Neural cell (in vitro differentiated cells): ENCODE measurements at regions not wholly inside any gene's neighbourhood (a gene's known extent, or its start where the extent isn't known, plus 50 kb on each side); places are given as distances from the start of the nearest gene placed in this dataset.

Source experiments
- H2AFZ ChIP-seq: fragments of 200-600, 300-800 bp; sonication (generic), shearing (Covaris generic); 2 replicates; pipeline ENCODE4 v1.6.0; 2014; ENCODE audit warnings: low read depth, mild to moderate bottlenecking, antibody characterized with exemption, low read length, moderate library complexity
- H3F3A ChIP-seq: fragments of 200-600 bp; shearing (Covaris generic); 2 replicates; pipeline ENCODE4 v1.6.1; 2016; ENCODE audit warnings: mild to moderate bottlenecking, moderate library complexity, mixed read lengths, antibody characterized with exemption, low read length; ENCODE audit not compliant: insufficient read depth, poor library complexity, severe bottlenecking
- H3K27ac ChIP-seq: fragments of 200-600, 300-800 bp; sonication (generic), shearing (Covaris generic); 2 replicates; pipeline ENCODE4 v1.5.1; 2014; ENCODE audit warnings: mild to moderate bottlenecking, low read length, moderate library complexity
- H3K27me3 ChIP-seq: fragments of 300-800, 200-600 bp; sonication (generic), shearing (Covaris generic); 2 replicates; pipeline ENCODE4 v1.6.0; 2014; ENCODE audit warnings: mild to moderate bottlenecking, low read depth, low read length, moderate library complexity; ENCODE audit not compliant: insufficient read depth
- H3K36me3 ChIP-seq: fragments of 300-800, 200-600 bp; sonication (generic), shearing (Covaris generic); 2 replicates; pipeline ENCODE4 v1.5.1; 2014; ENCODE audit warnings: mild to moderate bottlenecking, antibody characterized with exemption, low read length, moderate library complexity; ENCODE audit not compliant: insufficient read depth
- H3K4me2 ChIP-seq: fragments of 300-800, 200-600 bp; sonication (generic), shearing (Covaris generic); 2 replicates; pipeline ENCODE4 v1.6.0; 2014; ENCODE audit warnings: mild to moderate bottlenecking, low read length
- H3K4me3 ChIP-seq: fragments of 300-800, 200-600 bp; sonication (generic), shearing (Covaris generic); 2 replicates; pipeline ENCODE4 v1.5.1; 2014; ENCODE audit warnings: mild to moderate bottlenecking, low read length, moderate library complexity
- H3K79me2 ChIP-seq: fragments of 200-600 bp; shearing (Covaris generic); replicated peaks from 2 replicates; pipeline ENCODE4 v1.6.0; 2014; ENCODE audit warnings: mild to moderate bottlenecking, low read length, moderate library complexity; ENCODE audit not compliant: insufficient read depth
- H3K9ac ChIP-seq: fragments of 300-800, 200-600 bp; sonication (generic), shearing (Covaris generic); 2 replicates; pipeline ENCODE4 v1.6.1; 2016; ENCODE audit warnings: mild to moderate bottlenecking, low read length, mixed read lengths
- H3K9me2 ChIP-seq: fragments of 200-600 bp; shearing (Covaris generic); 2 replicates; pipeline ENCODE4 v1.6.1; 2016; ENCODE audit warnings: mild to moderate bottlenecking, low read length, mixed read lengths; ENCODE audit not compliant: insufficient read depth
- H3K9me3 ChIP-seq: fragments of 200-600, 300-800 bp; sonication (generic), shearing (Covaris generic); 2 replicates; pipeline ENCODE4 v1.6.1; 2016; ENCODE audit warnings: mild to moderate bottlenecking, mixed run types, low read length, moderate library complexity, mixed read lengths
- H4K20me1 ChIP-seq: fragments of 200-600 bp; shearing (Covaris generic); 2 replicates; pipeline ENCODE4 v1.6.1; 2016; ENCODE audit warnings: mild to moderate bottlenecking, mixed run types; ENCODE audit not compliant: insufficient read depth
- EP300 ChIP-seq: fragments of 450-650 bp; conservative IDR thresholded peaks from 2 replicates; pipeline ENCODE4 v1.6.1; 2014; ENCODE audit warnings: antibody characterized with exemption, mild to moderate bottlenecking, moderate library complexity; ENCODE audit not compliant: poor library complexity, severe bottlenecking
- EZH2 ChIP-seq: fragments of 200-600, 300-800 bp; shearing (Covaris generic), sonication (generic); IDR thresholded peaks from 2 replicates; pipeline ENCODE4 v1.6.1; 2014; ENCODE audit warnings: antibody characterized with exemption, low read length, borderline replicate concordance, mild to moderate bottlenecking; ENCODE audit not compliant: insufficient read depth, poor library complexity, severe bottlenecking
- MXI1 ChIP-seq: fragments of 450-650 bp; conservative IDR thresholded peaks from 2 replicates; pipeline ENCODE4 v1.6.1; 2014; ENCODE audit warnings: antibody characterized with exemption, mild to moderate bottlenecking; ENCODE audit not compliant: poor library complexity, severe bottlenecking
- POLR2AphosphoS5 ChIP-seq: IDR thresholded peaks from 2 replicates; pipeline ENCODE4 v1.6.1; 2012
- RAD21 ChIP-seq: fragments of 450-650 bp; conservative IDR thresholded peaks from 2 replicates; pipeline ENCODE4 v1.6.1; 2014; ENCODE audit warnings: antibody characterized with exemption, mild to moderate bottlenecking, moderate library complexity
- SMC3 ChIP-seq: fragments of 450-650 bp; conservative IDR thresholded peaks from 2 replicates; pipeline ENCODE4 v1.6.1; 2014; ENCODE audit warnings: antibody characterized with exemption, mild to moderate bottlenecking, moderate library complexity; ENCODE audit not compliant: poor library complexity
- TAF1 ChIP-seq: IDR thresholded peaks from 2 replicates; pipeline ENCODE4 v1.6.1; 2012; ENCODE audit warnings: low read depth
- small RNA-seq, 3 experiments: library from RNA; depleted of rRNA; stranded (forward); fragments of <200 nt; gene quantifications; one replicate each; pipeline ENCODE3, GENCODE V24; 2012
- TF ChIP-seq, protein P1 (sequence below): fragments of 450-650 bp; IDR thresholded peaks from 2 replicates; pipeline ENCODE4 v1.5.1; 2014; ENCODE audit warnings: antibody characterized with exemption, mild to moderate bottlenecking, moderate library complexity; ENCODE audit not compliant: poor library complexity, severe bottlenecking
- TF ChIP-seq, protein P2 (sequence below): IDR thresholded peaks from 2 replicates; pipeline ENCODE4 v1.6.1; 2012; ENCODE audit warnings: borderline replicate concordance

DNA sequence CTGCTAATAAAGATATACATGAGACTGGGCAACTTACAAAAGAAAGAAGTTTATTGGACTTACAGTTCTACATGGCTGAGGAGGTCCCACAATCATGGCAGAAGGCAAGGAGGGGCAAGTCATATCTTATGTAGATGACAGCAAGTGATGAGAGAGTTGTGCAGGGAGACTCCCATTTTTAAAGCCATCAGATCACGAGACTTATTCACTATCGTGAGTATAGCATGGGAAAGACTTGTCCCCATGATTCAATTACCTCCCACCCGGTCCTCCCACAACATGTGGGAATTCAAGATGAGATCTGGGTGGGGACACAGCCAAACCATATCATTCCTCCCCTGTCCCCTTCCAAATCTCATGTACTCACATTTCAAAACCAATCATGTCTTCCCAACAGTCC is 50.9 kb upstream of the GRID2 start:
- Histone ChIP-seq H3K4me3 (no peak overlapping the region), H3K36me3 (no peaks in the 10 kb centered on the region), H3K9me3 (peaks cover 11% of the 10 kb centered on the region), H3K27me3 (no peaks in the 10 kb centered on the region), H3K9me2 (no peaks in the 10 kb centered on the region), H2AFZ (no peak overlapping the region), H3F3A (no peaks in the 10 kb centered on the region), H3K27ac (no peak overlapping the region), H4K20me1 (no peaks in the 10 kb centered on the region), H3K9ac (no peak overlapping the region), H3K79me2 (no peaks in the 10 kb centered on the region), H3K4me2 (no peak overlapping the region)
- TF ChIP-seq SMC3 (no peak), MXI1 (no peak), TAF1 (no peak), EP300 (no peak), POLR2AphosphoS5 (no peak), EZH2 (no peak)
- TF ChIP-seq, protein P1, sequence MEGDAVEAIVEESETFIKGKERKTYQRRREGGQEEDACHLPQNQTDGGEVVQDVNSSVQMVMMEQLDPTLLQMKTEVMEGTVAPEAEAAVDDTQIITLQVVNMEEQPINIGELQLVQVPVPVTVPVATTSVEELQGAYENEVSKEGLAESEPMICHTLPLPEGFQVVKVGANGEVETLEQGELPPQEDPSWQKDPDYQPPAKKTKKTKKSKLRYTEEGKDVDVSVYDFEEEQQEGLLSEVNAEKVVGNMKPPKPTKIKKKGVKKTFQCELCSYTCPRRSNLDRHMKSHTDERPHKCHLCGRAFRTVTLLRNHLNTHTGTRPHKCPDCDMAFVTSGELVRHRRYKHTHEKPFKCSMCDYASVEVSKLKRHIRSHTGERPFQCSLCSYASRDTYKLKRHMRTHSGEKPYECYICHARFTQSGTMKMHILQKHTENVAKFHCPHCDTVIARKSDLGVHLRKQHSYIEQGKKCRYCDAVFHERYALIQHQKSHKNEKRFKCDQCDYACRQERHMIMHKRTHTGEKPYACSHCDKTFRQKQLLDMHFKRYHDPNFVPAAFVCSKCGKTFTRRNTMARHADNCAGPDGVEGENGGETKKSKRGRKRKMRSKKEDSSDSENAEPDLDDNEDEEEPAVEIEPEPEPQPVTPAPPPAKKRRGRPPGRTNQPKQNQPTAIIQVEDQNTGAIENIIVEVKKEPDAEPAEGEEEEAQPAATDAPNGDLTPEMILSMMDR: no peak
- TF ChIP-seq, protein P2, sequence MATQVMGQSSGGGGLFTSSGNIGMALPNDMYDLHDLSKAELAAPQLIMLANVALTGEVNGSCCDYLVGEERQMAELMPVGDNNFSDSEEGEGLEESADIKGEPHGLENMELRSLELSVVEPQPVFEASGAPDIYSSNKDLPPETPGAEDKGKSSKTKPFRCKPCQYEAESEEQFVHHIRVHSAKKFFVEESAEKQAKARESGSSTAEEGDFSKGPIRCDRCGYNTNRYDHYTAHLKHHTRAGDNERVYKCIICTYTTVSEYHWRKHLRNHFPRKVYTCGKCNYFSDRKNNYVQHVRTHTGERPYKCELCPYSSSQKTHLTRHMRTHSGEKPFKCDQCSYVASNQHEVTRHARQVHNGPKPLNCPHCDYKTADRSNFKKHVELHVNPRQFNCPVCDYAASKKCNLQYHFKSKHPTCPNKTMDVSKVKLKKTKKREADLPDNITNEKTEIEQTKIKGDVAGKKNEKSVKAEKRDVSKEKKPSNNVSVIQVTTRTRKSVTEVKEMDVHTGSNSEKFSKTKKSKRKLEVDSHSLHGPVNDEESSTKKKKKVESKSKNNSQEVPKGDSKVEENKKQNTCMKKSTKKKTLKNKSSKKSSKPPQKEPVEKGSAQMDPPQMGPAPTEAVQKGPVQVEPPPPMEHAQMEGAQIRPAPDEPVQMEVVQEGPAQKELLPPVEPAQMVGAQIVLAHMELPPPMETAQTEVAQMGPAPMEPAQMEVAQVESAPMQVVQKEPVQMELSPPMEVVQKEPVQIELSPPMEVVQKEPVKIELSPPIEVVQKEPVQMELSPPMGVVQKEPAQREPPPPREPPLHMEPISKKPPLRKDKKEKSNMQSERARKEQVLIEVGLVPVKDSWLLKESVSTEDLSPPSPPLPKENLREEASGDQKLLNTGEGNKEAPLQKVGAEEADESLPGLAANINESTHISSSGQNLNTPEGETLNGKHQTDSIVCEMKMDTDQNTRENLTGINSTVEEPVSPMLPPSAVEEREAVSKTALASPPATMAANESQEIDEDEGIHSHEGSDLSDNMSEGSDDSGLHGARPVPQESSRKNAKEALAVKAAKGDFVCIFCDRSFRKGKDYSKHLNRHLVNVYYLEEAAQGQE: no peak

DNA sequence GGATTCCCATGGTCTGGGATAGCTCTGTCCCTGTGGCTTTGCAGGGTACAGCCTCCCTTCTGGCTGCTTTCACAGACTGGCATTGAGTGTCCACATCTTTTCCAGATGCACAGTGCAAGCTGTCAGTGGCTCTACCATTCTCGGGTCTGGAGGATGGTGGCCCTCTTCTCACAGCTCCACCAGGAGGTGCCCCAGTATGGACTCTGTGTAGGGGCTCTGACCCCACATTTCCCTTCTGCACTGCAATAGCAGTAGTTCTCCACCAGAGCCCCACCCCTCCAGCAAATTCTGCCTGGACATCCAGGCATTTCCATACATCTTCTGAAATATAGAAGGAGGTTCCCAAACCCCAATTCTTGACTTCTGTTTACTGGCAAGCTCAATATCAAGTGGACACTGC is 50.2 kb upstream of the GRID2 start:
- Histone ChIP-seq H3K27me3 (no peaks in the 10 kb centered on the region), H3K4me3 (no peak overlapping the region), H3K9ac (no peak overlapping the region), H2AFZ (no peak overlapping the region), H3K36me3 (no peaks in the 10 kb centered on the region), H3K27ac (no peak overlapping the region), H3K9me3 (peaks cover 11% of the 10 kb centered on the region), H4K20me1 (no peaks in the 10 kb centered on the region), H3K4me2 (no peak overlapping the region), H3F3A (no peaks in the 10 kb centered on the region), H3K79me2 (no peaks in the 10 kb centered on the region), H3K9me2 (no peaks in the 10 kb centered on the region)
- no peak for TF ChIP-seq MXI1
- TF ChIP-seq, protein P1: no peak
- TF ChIP-seq TAF1: no peak
- TF ChIP-seq SMC3: no peak
- TF ChIP-seq EZH2: no peak
- no peak for TF ChIP-seq RAD21
- no peak for TF ChIP-seq EP300
- no peak for TF ChIP-seq POLR2AphosphoS5

Small RNA genes in the stretch of these regions (small RNA-seq; reads per million reads assigned to genes)
- 0 reads per million in 3 experiments for gene KRT19P6
